Mesothelial cell of epicardium (in vitro differentiated cells): ENCODE measurements at regions not wholly inside any gene's neighbourhood (a gene's known extent, or its start where the extent isn't known, plus 50 kb on each side); places are given as distances from the start of the nearest gene placed in this dataset.
"Not testable (repeated sequence)": the region's sequence is repeated elsewhere in the genome, so short reads cannot be mapped to it uniquely, and the experiment has no call there.

ENCODE experiments used
- DNase-seq, 2 experiments: peaks; one replicate each; pipeline ENCODE4 v3.0.0; 2021; ENCODE audit warnings: low spot score in 2 of 2; ENCODE audit not compliant: unreplicated experiment in 2 of 2
- H3K27ac Mint-ChIP-seq: 2 replicates; pipeline ENCODE4 v1.8.0; 2021; ENCODE audit warnings: mixed read lengths
- H3K27me3 Mint-ChIP-seq: 2 replicates; pipeline ENCODE4 v1.8.0; 2021; ENCODE audit warnings: low read depth, mixed read lengths
- H3K36me3 Mint-ChIP-seq: 2 replicates; pipeline ENCODE4 v1.8.0; 2021; ENCODE audit warnings: mixed read lengths
- H3K4me1 Mint-ChIP-seq: 2 replicates; pipeline ENCODE4 v1.8.0; 2021; ENCODE audit warnings: mixed read lengths
- H3K4me3 Mint-ChIP-seq: 2 replicates; pipeline ENCODE4 v1.8.0; 2021; ENCODE audit warnings: mild to moderate bottlenecking, moderate library complexity, mixed read lengths
- H3K9me3 Mint-ChIP-seq: 2 replicates; pipeline ENCODE4 v1.8.0; 2021; ENCODE audit warnings: mixed read lengths
- CTCF ChIP-seq: fragments of 200-600 bp; sonication (generic); IDR thresholded peaks from one replicate; pipeline ENCODE4 v1.5.0; 2021; ENCODE audit warnings: antibody characterized with exemption; ENCODE audit not compliant: unreplicated experiment

- not testable (repeated sequence) for H3K4me3 Mint-ChIP-seq
Observed at GRCh38 chr10:45056806-45057205, 56.1 kb downstream of the ZNF22 start.

GRCh38 chr10:45058580-45058979 lies 57.9 kb downstream of the ZNF22 start:
- no peak for TF ChIP-seq CTCF
- H3K27ac Mint-ChIP-seq = no peak overlapping the region
- H3K4me3 Mint-ChIP-seq = no peak overlapping the region

More at GRCh38 chr10:45056806-45057205, 56.1 kb downstream of the ZNF22 start:
- not testable (repeated sequence) for H3K9me3 Mint-ChIP-seq, H3K36me3 Mint-ChIP-seq, DNase-seq, H3K27me3 Mint-ChIP-seq, H3K27ac Mint-ChIP-seq, H3K4me1 Mint-ChIP-seq

GRCh38 chr10:45058992-45059561 lies 58.4 kb downstream of the ZNF22 start:
- no peaks in the 10 kb centered on the region for H3K27me3 Mint-ChIP-seq
- no peak for DNase-seq
- no peaks in the 10 kb centered on the region for H3K4me1 Mint-ChIP-seq
- no peaks in the 10 kb centered on the region for H3K36me3 Mint-ChIP-seq
- no peak overlapping the region for H3K4me3 Mint-ChIP-seq
- H3K9me3 Mint-ChIP-seq = no peaks in the 10 kb centered on the region
- no peak for TF ChIP-seq CTCF
- H3K27ac Mint-ChIP-seq = no peak overlapping the region

More at GRCh38 chr10:45058580-45058979, 57.9 kb downstream of the ZNF22 start:
- H3K36me3 Mint-ChIP-seq = no peaks in the 10 kb centered on the region
- DNase-seq = no peak
- H3K27me3 Mint-ChIP-seq = no peaks in the 10 kb centered on the region
- no peaks in the 10 kb centered on the region for H3K9me3 Mint-ChIP-seq
- H3K4me1 Mint-ChIP-seq = no peaks in the 10 kb centered on the region

DNA sequence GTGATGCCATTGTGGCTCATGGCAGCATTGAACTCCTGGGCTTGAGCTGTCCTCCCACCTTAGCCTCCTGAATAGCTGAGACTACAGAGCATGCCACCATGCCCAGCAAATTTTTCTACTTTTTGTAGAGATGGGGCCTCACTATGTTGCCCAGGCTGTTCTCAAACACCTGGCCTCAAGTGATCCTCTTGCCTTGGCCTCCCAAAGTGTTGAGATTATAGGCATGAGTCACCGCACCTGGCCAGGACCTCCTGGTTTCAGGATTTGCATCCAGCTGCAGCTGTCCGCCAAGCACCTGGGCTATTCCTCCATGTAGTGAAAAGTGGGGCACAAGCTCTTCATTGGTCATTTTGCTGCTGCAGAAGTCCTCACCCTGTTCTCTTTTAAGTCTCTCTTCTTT lies 58.9 kb downstream of the ZNF22 start:
- H3K4me3 Mint-ChIP-seq = no peak overlapping the region
- DNase-seq = no peak
- H3K27ac Mint-ChIP-seq = no peak overlapping the region
- TF ChIP-seq CTCF = no peak
- no peaks in the 10 kb centered on the region for H3K9me3 Mint-ChIP-seq
- peaks cover under 1% of the 10 kb centered on the region for H3K27me3 Mint-ChIP-seq
- H3K36me3 Mint-ChIP-seq = no peaks in the 10 kb centered on the region
- no peaks in the 10 kb centered on the region for H3K4me1 Mint-ChIP-seq

DNA sequence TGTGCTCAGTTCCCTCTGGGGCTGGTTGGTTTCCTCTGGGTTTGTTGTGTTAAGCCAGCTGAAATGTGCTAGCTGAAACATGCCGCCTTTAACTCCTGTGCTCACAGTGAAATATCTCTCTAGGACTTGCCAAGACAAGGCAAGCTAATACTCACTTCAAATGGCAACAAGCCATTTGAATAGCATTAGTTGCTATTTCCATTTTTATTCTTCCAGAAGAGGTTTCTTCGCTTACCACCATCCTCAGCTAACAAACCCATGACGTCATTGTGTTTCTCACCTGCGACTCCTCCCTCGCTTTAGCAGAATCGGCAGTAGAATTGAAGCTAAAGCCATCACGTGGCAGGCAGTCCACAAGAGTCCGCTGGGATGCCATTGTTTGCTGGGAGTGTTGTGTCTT lies 61.3 kb downstream of the ZNF22 start:
- no peak for DNase-seq
- no peaks in the 10 kb centered on the region for H3K4me1 Mint-ChIP-seq
- H3K9me3 Mint-ChIP-seq = no peaks in the 10 kb centered on the region
- no peaks in the 10 kb centered on the region for H3K36me3 Mint-ChIP-seq
- TF ChIP-seq CTCF = no peak
- H3K27me3 Mint-ChIP-seq = peaks cover 6% of the 10 kb centered on the region
- H3K4me3 Mint-ChIP-seq = no peak overlapping the region
- no peak overlapping the region for H3K27ac Mint-ChIP-seq

- Mint-ChIP-seq H3K4me1 (no peaks in the 10 kb centered on the region), H3K4me3 (no peak overlapping the region), H3K27ac (no peak overlapping the region), H3K27me3 (peaks cover 10% of the 10 kb centered on the region), H3K9me3 (no peaks in the 10 kb centered on the region), H3K36me3 (no peaks in the 10 kb centered on the region)
- DNase-seq = no peak
- no peak for TF ChIP-seq CTCF
Observed at GRCh38 chr10:45063591-45064231, 63.0 kb downstream of the ZNF22 start.
